ENCODE measurements at regions not wholly inside any gene's neighbourhood (a gene's known extent, or its start where the extent isn't known, plus 50 kb on each side); places are given as distances from the start of the nearest gene placed in this dataset.

GRCh38 chr4:13250263-13250662 is 233.9 kb downstream of the RAB28 start:
- TF ChIP-seq CTCF (conservative IDR thresholded peaks at IDR 0.05; ENCODE audit: low read depth, low read length) (no peak), EZH2phosphoT487 (IDR thresholded peaks at IDR 0.05; ENCODE audit: borderline replicate concordance, low read length) (no peak), EZH2 (IDR thresholded peaks at IDR 0.05; ENCODE audit: low read length, unreplicated experiment) (no peak)

Measured in PC-3 (cell line).